Ovary (tissue), 7 donors: ENCODE measurements at regions not wholly inside any gene's neighbourhood (a gene's known extent, or its start where the extent isn't known, plus 50 kb on each side); places are given as distances from the start of the nearest gene placed in this dataset.

Experiments
- DNase-seq, 5 donors: peaks; one replicate each; pipeline ENCODE4 v3.0.0-alpha.2; 2019 to 2020
- H3K27ac ChIP-seq, 2 donors: fragments of 200-600 bp; one replicate each; pipeline versions ENCODE4 v1.5.1 to v1.8.0; 2019 to 2022
- H3K27me3 ChIP-seq: fragments of 200-600 bp; one replicate; pipeline ENCODE4 v1.8.0; 2022
- H3K36me3 ChIP-seq: fragments of 200-600 bp; sonication (generic); one replicate; pipeline ENCODE4 v1.5.1; 2019
- H3K4me1 ChIP-seq: one replicate; pipeline ENCODE4 v1.8.1; 2013; ENCODE audit warnings: mild to moderate bottlenecking, moderate library complexity; ENCODE audit not compliant: insufficient read depth
- H3K4me3 ChIP-seq: fragments of 200-600 bp; sonication (generic); one replicate; pipeline ENCODE4 v1.5.1; 2017
- H3K9me3 ChIP-seq, 2 donors: fragments of 200-600 bp in 1 of 2; sonication (generic) in 1 of 2; one replicate each; pipeline versions ENCODE4 v1.5.1 to v1.8.1; 2013 to 2019; ENCODE audit warnings: mild to moderate bottlenecking in 1 of 2, moderate library complexity in 1 of 2
- EP300 ChIP-seq: sonication (generic); formaldehyde crosslinking; IDR thresholded peaks from one replicate; pipeline ENCODE4 v1.6.1; 2017; ENCODE audit warnings: antibody characterized with exemption
- POLR2A ChIP-seq: fragments of 450-650 bp; IDR thresholded peaks from one replicate; pipeline ENCODE4 v1.6.1; 2017; ENCODE audit warnings: antibody characterized with exemption, mild to moderate bottlenecking, moderate library complexity
- WGBS, 3 donors: extraction: QIAGEN DNeasy Blood & Tissue Kit in 1 of 3; methylation state at CpG; one replicate each; pipeline versions ENCODE4 v1.1.5 to v1.1.7; 2013 to 2017; 5-methylcytosine and 5-hydroxymethylcytosine counted together
- intact Hi-C, 4 donors: fragments of 100-400 bp; cut with DNase I; formaldehyde crosslinking; loops; one replicate each; pipeline versions ENCODE4 v1.11.0 to v1.15.1; 2022 to 2023
- TF ChIP-seq, protein P1 (sequence below), 3 donors: fragments of 450-650 bp in 2 of 3; fragments of 200-600 bp in 1 of 3; IDR thresholded peaks; one replicate each; pipeline versions ENCODE4 v1.5.1 to v1.8.0; 2016 to 2022; ENCODE audit warnings: antibody characterized with exemption in 3 of 3, mild to moderate bottlenecking in 1 of 3
- donor health status: DM: no; HTN: no; CAD: no; lungs with moderate emphysema.
- donor health status: DM: no; HTN: no; CAD: no.
- donor health status: Bipolar disorder and iron deficiency.
- donor health status: DM: no; HTN: no; CAD: no.
- donor health status: DM: yes; HTN: yes; CAD: no.

DNA sequence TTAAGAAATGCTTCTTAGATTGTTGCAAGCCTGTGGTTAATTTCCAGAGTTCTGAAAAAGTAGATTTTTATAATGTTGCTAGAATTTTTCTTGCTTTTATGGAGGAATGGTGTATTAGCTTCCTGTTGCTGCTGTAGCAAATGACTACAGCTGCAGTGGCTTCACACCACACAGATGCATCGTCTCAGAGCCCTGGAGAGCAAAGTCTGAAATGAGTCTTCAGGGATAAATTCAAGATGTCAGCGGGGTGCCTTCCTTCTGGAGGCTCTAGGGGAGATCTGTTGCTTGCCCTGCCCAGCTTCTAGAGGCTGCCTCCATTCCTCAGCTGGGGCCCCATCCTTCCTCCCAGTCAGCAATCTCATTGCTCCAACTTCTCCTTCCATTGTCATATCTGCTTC lies 187.8 kb downstream of the ZNF516 start:
- no peak overlapping the region for H3K27ac ChIP-seq
- H3K4me1 ChIP-seq: no peaks in the 10 kb centered on the region
- no peaks in the 10 kb centered on the region for H3K36me3 ChIP-seq
- DNase-seq: no peak
- H3K4me3 ChIP-seq: no peak overlapping the region
- intact Hi-C loops: no loop called here
- no peaks in the 10 kb centered on the region for H3K9me3 ChIP-seq
- no peaks in the 10 kb centered on the region for H3K27me3 ChIP-seq
- TF ChIP-seq, protein P1, sequence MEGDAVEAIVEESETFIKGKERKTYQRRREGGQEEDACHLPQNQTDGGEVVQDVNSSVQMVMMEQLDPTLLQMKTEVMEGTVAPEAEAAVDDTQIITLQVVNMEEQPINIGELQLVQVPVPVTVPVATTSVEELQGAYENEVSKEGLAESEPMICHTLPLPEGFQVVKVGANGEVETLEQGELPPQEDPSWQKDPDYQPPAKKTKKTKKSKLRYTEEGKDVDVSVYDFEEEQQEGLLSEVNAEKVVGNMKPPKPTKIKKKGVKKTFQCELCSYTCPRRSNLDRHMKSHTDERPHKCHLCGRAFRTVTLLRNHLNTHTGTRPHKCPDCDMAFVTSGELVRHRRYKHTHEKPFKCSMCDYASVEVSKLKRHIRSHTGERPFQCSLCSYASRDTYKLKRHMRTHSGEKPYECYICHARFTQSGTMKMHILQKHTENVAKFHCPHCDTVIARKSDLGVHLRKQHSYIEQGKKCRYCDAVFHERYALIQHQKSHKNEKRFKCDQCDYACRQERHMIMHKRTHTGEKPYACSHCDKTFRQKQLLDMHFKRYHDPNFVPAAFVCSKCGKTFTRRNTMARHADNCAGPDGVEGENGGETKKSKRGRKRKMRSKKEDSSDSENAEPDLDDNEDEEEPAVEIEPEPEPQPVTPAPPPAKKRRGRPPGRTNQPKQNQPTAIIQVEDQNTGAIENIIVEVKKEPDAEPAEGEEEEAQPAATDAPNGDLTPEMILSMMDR (IDR thresholded peaks at IDR 0.05): no peak
- TF ChIP-seq EP300: no peak
- TF ChIP-seq POLR2A: no peak
- 55 to 77% (median 70%) methylated on average over 2 of the region's 2 CpGs for WGBS, 3 donors

DNA sequence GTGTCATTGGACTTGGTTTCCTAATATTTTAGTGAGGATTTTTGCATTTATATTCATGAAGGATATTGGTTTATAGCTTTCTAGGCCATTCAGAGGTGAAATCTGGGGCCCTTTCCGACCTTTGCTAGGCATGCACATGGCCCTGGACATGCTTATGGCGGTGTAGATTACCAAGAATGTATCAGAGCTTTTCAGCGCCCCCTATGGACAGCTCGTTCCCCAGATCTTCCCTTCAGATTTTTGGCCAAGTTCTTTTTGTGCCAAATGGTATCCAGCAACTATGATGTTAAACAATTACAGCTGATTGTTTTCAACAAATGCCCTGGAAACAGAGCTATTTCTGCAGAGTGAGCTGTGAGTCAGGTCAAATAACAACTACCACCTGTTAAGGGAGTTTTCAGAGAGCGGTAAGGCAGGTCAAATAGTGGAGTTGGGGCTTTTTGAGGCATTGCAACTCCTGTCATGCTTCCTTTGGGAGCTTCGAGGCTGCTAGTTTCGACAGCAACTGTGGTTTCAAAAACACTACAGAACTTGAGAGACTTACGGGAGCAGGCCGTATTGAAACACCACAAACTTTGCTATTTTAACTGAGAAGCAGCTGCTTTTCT lies 188.3 kb downstream of the ZNF516 start:
- no peak overlapping the region for H3K4me3 ChIP-seq
- H3K9me3 ChIP-seq: no peaks in the 10 kb centered on the region
- no peak for DNase-seq
- 57 to 73% (median 60%) methylated on average over 9 of the region's 9 CpGs for WGBS, 3 donors
- H3K27me3 ChIP-seq: no peaks in the 10 kb centered on the region
- H3K4me1 ChIP-seq: no peaks in the 10 kb centered on the region
- no peak for TF ChIP-seq POLR2A
- TF ChIP-seq, protein P1 (IDR thresholded peaks at IDR 0.05): no peak
- TF ChIP-seq EP300: no peak
- H3K36me3 ChIP-seq: no peaks in the 10 kb centered on the region
- no peak overlapping the region for H3K27ac ChIP-seq
- intact Hi-C loops: no loop called here

DNA sequence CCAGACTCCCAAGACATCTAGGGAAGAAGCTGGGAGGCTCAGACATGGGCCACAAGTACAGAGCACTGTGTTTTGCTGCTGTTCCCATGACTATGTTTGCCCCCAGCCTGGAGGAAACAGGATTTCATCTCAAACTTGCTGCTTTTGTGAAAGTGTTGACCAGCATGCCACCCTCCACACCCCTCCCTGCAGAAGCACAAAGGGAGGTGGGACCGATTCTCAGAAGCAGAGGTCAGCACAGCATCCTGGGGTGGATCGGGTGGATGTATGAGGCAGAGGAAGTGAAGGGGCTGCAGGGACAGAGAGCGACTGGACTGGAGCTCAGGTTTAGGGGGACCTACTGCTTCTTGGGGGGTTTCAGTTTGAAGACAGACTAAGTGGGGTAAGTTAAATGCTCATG lies 209.2 kb downstream of the ZNF516 start:
- H3K4me1 ChIP-seq: no peaks in the 10 kb centered on the region
- H3K9me3 ChIP-seq: no peaks in the 10 kb centered on the region
- TF ChIP-seq EP300: no peak
- TF ChIP-seq POLR2A: no peak
- TF ChIP-seq, protein P1 (IDR thresholded peaks at IDR 0.05): no peak
- no peak overlapping the region for H3K4me3 ChIP-seq
- H3K27me3 ChIP-seq: no peaks in the 10 kb centered on the region
- WGBS, 3 donors: 74 to 83% (median 81%) methylated on average over 3 of the region's 3 CpGs
- intact Hi-C loops: no loop called here
- no peak for DNase-seq
- H3K27ac ChIP-seq: no peak overlapping the region
- no peaks in the 10 kb centered on the region for H3K36me3 ChIP-seq

DNA sequence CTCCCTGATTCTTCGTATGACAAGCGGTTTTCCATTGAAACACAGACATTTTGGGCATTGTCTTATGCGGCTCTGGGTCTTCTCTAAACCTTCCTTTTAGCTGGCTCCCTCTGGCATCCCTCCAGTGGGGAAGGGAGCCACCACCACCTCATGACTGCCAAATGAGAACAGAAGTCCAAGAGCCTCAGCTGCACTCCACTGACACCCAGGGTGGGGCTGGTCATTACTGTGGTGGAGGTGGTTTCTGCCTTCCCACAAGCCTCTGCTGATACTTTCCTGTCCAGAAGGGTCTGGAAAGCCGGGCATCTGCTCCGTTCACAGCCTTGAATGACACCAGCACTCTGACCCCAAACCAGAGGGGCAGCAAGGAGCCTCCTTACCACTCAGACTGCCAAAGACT lies 213.5 kb downstream of the ZNF516 start:
- TF ChIP-seq POLR2A: no peak
- no peak overlapping the region for H3K4me3 ChIP-seq
- WGBS, 3 donors: 55 to 96% (median 77%) methylated on average over 5 of the region's 5 CpGs
- no peaks in the 10 kb centered on the region for H3K9me3 ChIP-seq
- intact Hi-C loops: no loop called here
- H3K27ac ChIP-seq: no peak overlapping the region
- no peaks in the 10 kb centered on the region for H3K4me1 ChIP-seq
- no peaks in the 10 kb centered on the region for H3K36me3 ChIP-seq
- DNase-seq: no peak
- H3K27me3 ChIP-seq: no peaks in the 10 kb centered on the region

DNA sequence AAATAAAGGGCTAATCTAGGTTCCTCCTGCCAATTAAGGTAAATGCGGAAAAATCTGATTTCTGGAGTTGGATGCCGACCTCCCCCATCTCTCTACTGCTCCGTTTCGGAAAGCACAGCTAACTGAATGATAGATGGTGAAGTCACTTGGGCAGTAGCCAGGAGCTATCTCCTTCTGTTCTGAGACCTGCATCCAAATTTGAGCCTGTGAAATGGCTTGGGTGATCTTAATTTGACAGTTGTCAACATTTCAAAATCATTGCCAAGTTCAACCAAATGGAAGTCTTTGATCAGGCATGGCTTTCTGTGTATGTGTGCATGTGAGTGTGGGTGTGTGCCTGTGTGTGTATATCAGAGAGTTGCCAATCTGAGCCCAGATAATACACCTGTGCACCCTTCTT lies 217.2 kb downstream of the ZNF516 start:
- TF ChIP-seq EP300: no peak
- TF ChIP-seq POLR2A: no peak
- TF ChIP-seq, protein P1 (IDR thresholded peaks at IDR 0.05): no peak
- 67 to 82% (median 75%) methylated on average over 4 of the region's 4 CpGs for WGBS, 3 donors

More for the DNA sequence above, 217.2 kb downstream of the ZNF516 start:
- no peak for DNase-seq
- Histone ChIP-seq H3K27me3 (no peaks in the 10 kb centered on the region), H3K9me3 (no peaks in the 10 kb centered on the region), H3K4me1 (no peaks in the 10 kb centered on the region), H3K4me3 (no peak overlapping the region), H3K36me3 (no peaks in the 10 kb centered on the region), H3K27ac (no peak overlapping the region)
- intact Hi-C loops: no loop called here
